ENCODE measurements at regions not wholly inside any gene's neighbourhood (a gene's known extent, or its start where the extent isn't known, plus 50 kb on each side); places are given as distances from the start of the nearest gene placed in this dataset.

GRCh38 chr2:40658941-40659340 is 207.1 kb upstream of the SLC8A1 start:
- Histone ChIP-seq H3K4me2 (ENCODE audit: low read depth, low read length) (no peak overlapping the region), H3K9me2 (replicated peaks; ENCODE audit: insufficient read depth, low read length) (no peaks in the 10 kb centered on the region), H3K27ac (ENCODE audit: low read length) (no peak overlapping the region), H3K36me3 (replicated peaks; ENCODE audit: insufficient read depth, low read length) (no peaks in the 10 kb centered on the region), H3K4me1 (ENCODE audit: low read length) (no peaks in the 10 kb centered on the region), H3K4me3 (ENCODE audit: low read length) (no peak overlapping the region), H3K27me3 (replicated peaks; ENCODE audit: insufficient read depth, low read length) (no peaks in the 10 kb centered on the region), H3K9me3 (replicated peaks; ENCODE audit: insufficient read depth, low read length) (no peaks in the 10 kb centered on the region), H3K9ac (ENCODE audit: low read length) (no peak overlapping the region), H2AFZ (ENCODE audit: low read length) (no peak overlapping the region), H3K79me2 (ENCODE audit: low read length) (no peaks in the 10 kb centered on the region), H4K20me1 (ENCODE audit: insufficient read depth, low read length) (no peaks in the 10 kb centered on the region; the same call in 1 of the 2 replicates), H3F3A (ENCODE audit: insufficient read depth, low read length) (no peaks in the 10 kb centered on the region)
- DNase-seq: no peak
- TF ChIP-seq CTCF (IDR thresholded peaks at IDR 0.05; ENCODE audit: low read length) (no peak), EZH2 (optimal IDR thresholded peaks at IDR 0.05; ENCODE audit: low read depth, low read length) (no peak), EZH2phosphoT487 (IDR thresholded peaks at IDR 0.05; ENCODE audit: low read length) (no peak)

GRCh38 chr2:40665493-40666232 is 213.8 kb upstream of the SLC8A1 start:
- no peak overlapping the region for H3K9ac ChIP-seq (ENCODE audit: low read length)
- H3K27me3 ChIP-seq (replicated peaks; ENCODE audit: insufficient read depth, low read length): no peaks in the 10 kb centered on the region
- H3K27ac ChIP-seq (ENCODE audit: low read length): no peak overlapping the region
- no peaks in the 10 kb centered on the region for H3K4me1 ChIP-seq (ENCODE audit: low read length)
- no peaks in the 10 kb centered on the region for H3F3A ChIP-seq (ENCODE audit: insufficient read depth, low read length)
- H3K4me3 ChIP-seq (ENCODE audit: low read length): no peak overlapping the region
- no peak overlapping the region for H2AFZ ChIP-seq (ENCODE audit: low read length)
- no peaks in the 10 kb centered on the region for H3K79me2 ChIP-seq (ENCODE audit: low read length)
- no peaks in the 10 kb centered on the region for H4K20me1 ChIP-seq (ENCODE audit: insufficient read depth, low read length)
- H3K36me3 ChIP-seq (replicated peaks; ENCODE audit: insufficient read depth, low read length): no peaks in the 10 kb centered on the region
- H3K9me2 ChIP-seq (replicated peaks; ENCODE audit: insufficient read depth, low read length): no peaks in the 10 kb centered on the region
- no peak for DNase-seq
- no peak overlapping the region for H3K4me2 ChIP-seq (ENCODE audit: low read depth, low read length)
- TF ChIP-seq EZH2phosphoT487 (IDR thresholded peaks at IDR 0.05; ENCODE audit: low read length): no peak
- no peak for TF ChIP-seq EZH2 (optimal IDR thresholded peaks at IDR 0.05; ENCODE audit: low read depth, low read length)
- TF ChIP-seq CTCF (IDR thresholded peaks at IDR 0.05; ENCODE audit: low read length): no peak
- H3K9me3 ChIP-seq (replicated peaks; ENCODE audit: insufficient read depth, low read length): no peaks in the 10 kb centered on the region

- no peaks in the 10 kb centered on the region for H3K79me2 ChIP-seq (ENCODE audit: low read length)
- no peaks in the 10 kb centered on the region for H3F3A ChIP-seq (ENCODE audit: insufficient read depth, low read length)
- H2AFZ ChIP-seq (ENCODE audit: low read length): no peak overlapping the region
- no peaks in the 10 kb centered on the region for H3K9me3 ChIP-seq (replicated peaks; ENCODE audit: insufficient read depth, low read length)
- H3K9ac ChIP-seq (ENCODE audit: low read length): no peak overlapping the region
- H3K36me3 ChIP-seq (replicated peaks; ENCODE audit: insufficient read depth, low read length): no peaks in the 10 kb centered on the region
- no peaks in the 10 kb centered on the region for H3K27me3 ChIP-seq (replicated peaks; ENCODE audit: insufficient read depth, low read length)
- H3K9me2 ChIP-seq (replicated peaks; ENCODE audit: insufficient read depth, low read length): no peaks in the 10 kb centered on the region
- H3K4me1 ChIP-seq (ENCODE audit: low read length): no peaks in the 10 kb centered on the region
- TF ChIP-seq EZH2 (optimal IDR thresholded peaks at IDR 0.05; ENCODE audit: low read depth, low read length): no peak
- no peak for TF ChIP-seq EZH2phosphoT487 (IDR thresholded peaks at IDR 0.05; ENCODE audit: low read length)
- TF ChIP-seq CTCF (IDR thresholded peaks at IDR 0.05; ENCODE audit: low read length): no peak
- no peak for DNase-seq
- no peaks in the 10 kb centered on the region for H4K20me1 ChIP-seq (ENCODE audit: insufficient read depth, low read length)
- H3K4me3 ChIP-seq (ENCODE audit: low read length): no peak overlapping the region
- H3K27ac ChIP-seq (ENCODE audit: low read length): no peak overlapping the region
- no peak overlapping the region for H3K4me2 ChIP-seq (ENCODE audit: low read depth, low read length)
Measured at GRCh38 chr2:40666398-40666797, 214.5 kb upstream of the SLC8A1 start.

All from MM.1S (cell line).